ENCODE measurements at regions not wholly inside any gene's neighbourhood (a gene's known extent, or its start where the extent isn't known, plus 50 kb on each side); places are given as distances from the start of the nearest gene placed in this dataset.

GRCh38 chr14:89680156-89680555 is 263.1 kb upstream of the FOXN3 start:
- no peak overlapping the region for H3K27ac ChIP-seq
- no peak for TF ChIP-seq ZFX (IDR thresholded peaks at IDR 0.05)
- TF ChIP-seq, protein P1, sequence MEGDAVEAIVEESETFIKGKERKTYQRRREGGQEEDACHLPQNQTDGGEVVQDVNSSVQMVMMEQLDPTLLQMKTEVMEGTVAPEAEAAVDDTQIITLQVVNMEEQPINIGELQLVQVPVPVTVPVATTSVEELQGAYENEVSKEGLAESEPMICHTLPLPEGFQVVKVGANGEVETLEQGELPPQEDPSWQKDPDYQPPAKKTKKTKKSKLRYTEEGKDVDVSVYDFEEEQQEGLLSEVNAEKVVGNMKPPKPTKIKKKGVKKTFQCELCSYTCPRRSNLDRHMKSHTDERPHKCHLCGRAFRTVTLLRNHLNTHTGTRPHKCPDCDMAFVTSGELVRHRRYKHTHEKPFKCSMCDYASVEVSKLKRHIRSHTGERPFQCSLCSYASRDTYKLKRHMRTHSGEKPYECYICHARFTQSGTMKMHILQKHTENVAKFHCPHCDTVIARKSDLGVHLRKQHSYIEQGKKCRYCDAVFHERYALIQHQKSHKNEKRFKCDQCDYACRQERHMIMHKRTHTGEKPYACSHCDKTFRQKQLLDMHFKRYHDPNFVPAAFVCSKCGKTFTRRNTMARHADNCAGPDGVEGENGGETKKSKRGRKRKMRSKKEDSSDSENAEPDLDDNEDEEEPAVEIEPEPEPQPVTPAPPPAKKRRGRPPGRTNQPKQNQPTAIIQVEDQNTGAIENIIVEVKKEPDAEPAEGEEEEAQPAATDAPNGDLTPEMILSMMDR (conservative IDR thresholded peaks at IDR 0.05) = no peak

DNA sequence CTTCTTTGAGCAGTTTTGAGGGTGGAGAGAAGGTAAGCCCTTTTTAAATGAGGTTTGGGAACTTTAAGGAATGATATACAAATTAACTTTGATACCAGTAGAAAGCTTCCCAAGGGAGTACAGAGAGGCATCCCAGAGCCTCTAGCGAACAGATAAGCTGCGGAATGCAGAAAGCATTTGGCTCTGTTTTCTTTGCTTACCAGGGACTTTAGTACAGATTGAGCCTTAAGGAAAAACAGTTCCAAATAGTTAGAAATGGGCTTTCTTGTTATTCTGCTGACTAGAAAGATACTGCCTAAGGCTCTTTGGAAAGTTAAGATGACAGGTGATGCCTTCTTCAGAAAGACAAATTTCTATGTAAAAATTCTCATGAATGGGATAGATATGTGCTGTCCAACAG is 261.7 kb upstream of the FOXN3 start:
- TF ChIP-seq, protein P1 (conservative IDR thresholded peaks at IDR 0.05) = no peak
- no peak for TF ChIP-seq ZFX (IDR thresholded peaks at IDR 0.05)
- H3K27ac ChIP-seq = no peak overlapping the region

DNA sequence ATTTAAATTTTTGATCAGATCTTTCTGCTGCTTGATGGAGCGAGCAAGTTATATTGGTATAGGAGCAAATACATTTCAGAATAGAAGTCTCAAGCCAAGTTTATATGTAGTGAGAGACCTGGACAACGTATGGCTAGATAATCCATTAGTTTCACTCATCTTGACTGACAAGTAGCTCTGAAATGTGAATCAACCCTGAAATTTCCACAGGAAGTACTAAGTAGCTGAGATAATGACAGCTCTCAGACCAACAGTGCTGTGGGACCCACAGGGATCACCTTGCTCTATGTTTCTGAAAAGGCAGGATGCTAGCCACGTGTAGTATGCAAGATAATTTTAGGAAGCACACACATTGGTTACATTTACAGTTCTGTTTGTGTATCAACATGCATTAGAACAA is 258.6 kb upstream of the FOXN3 start:
- TF ChIP-seq, protein P1 (conservative IDR thresholded peaks at IDR 0.05) = no peak
- no peak for TF ChIP-seq ZFX (IDR thresholded peaks at IDR 0.05)

GRCh38 chr14:89674936-89675335 is 257.9 kb upstream of the FOXN3 start:
- no peak for TF ChIP-seq ZFX (IDR thresholded peaks at IDR 0.05)
- TF ChIP-seq, protein P1 (conservative IDR thresholded peaks at IDR 0.05) = no peak
- no peak overlapping the region for H3K27ac ChIP-seq

More for the DNA sequence above, 258.6 kb upstream of the FOXN3 start:
- no peak overlapping the region for H3K27ac ChIP-seq

DNA sequence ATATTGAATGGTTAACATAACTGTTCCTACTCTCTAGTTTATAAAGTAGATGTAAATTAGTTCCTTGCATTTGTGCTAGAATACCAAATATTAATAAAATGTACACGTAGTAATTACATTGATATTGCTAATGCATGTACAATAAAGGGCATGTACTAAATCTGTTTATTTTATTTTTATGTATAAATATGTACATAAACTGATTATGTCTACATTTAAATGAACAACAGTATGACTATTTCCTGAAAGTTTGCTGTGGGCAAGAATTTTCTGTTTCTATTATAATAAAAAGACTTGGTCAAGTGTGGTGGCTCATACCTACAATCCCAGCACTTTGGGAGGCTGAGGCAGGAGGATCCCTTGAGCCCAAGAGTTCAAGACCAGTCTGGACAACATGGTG is 257.2 kb upstream of the FOXN3 start:
- no peak overlapping the region for H3K27ac ChIP-seq
- TF ChIP-seq ZFX (IDR thresholded peaks at IDR 0.05) = no peak
- TF ChIP-seq, protein P1 (conservative IDR thresholded peaks at IDR 0.05) = no peak

DNA sequence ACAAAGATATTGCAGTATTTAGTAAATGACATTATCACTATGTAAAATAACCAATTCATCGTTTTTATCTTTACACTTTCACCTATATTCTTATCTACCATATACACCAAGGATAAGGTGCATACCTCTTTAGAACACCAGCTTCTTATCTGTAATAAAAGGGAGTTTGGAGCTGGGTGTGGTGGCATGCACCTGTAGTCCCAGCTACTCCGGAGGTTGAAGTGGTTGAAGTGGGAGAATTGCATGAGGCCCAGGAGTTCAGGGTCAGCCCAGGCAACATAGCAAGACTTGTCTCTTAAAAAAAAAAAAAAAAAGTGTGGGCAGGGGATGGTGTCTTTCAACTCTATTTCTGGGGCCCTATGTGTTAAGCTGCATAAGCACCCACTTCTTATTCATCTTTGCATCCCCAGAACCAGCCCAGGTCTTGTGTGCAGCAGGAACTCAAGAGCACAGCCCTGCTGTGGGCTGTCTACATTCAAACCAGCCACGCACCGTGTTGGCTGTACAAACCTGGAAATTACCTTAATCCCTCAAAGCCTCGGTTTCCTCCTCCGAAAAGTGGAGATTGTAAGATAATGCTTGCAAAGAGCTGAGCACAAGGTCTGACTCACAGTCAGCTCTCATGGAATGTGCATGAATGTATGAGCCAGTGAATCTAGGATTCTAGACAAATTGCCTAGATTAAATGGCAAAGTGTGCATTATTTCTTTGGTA is 256.6 kb upstream of the FOXN3 start:
- no peak for TF ChIP-seq ZFX (IDR thresholded peaks at IDR 0.05)

GRCh38 chr14:89672636-89673511 is 255.8 kb upstream of the FOXN3 start:
- H3K27ac ChIP-seq = no peak overlapping the region
- TF ChIP-seq, protein P1 (conservative IDR thresholded peaks at IDR 0.05) = no peak
- TF ChIP-seq ZFX (IDR thresholded peaks at IDR 0.05) = no peak

More for the DNA sequence above, 256.6 kb upstream of the FOXN3 start:
- H3K27ac ChIP-seq = no peak overlapping the region
